IPS-NIHi7 (cell line): ENCODE measurements at regions not wholly inside any gene's neighbourhood (a gene's known extent, or its start where the extent isn't known, plus 50 kb on each side); places are given as distances from the start of the nearest gene placed in this dataset.
A peak's percentile ranks its signal among the peaks of the same experiment; 100 is the strongest.
"Not testable (repeated sequence)": the region's sequence is repeated elsewhere in the genome, so short reads cannot be mapped to it uniquely, and the experiment has no call there.

ENCODE experiments used
- DNase-seq: peaks from one replicate; pipeline ENCODE4 v3.0.0; 2012; ENCODE audit warnings: mixed read lengths; ENCODE audit errors: extremely low spot score

- no peak for DNase-seq
These were observed 538.1 kb upstream of the PTBP2 start for GRCh38 chr1:96183485-96183884.

GRCh38 chr1:96183928-96184327, 537.7 kb upstream of the PTBP2 start:
- DNase-seq = no peak

- DNase-seq = no peak
These were observed 536.4 kb upstream of the PTBP2 start for GRCh38 chr1:96185181-96185580.

GRCh38 chr1:96187020-96187419, 534.6 kb upstream of the PTBP2 start:
- no peak for DNase-seq

- no peak for DNase-seq
These were observed 530.4 kb upstream of the PTBP2 start for GRCh38 chr1:96191165-96191564.

- no peak for DNase-seq
These were observed 515.1 kb upstream of the PTBP2 start for GRCh38 chr1:96206451-96206850.

- no peak for DNase-seq
These were observed 513.6 kb upstream of the PTBP2 start for GRCh38 chr1:96207936-96208335.

- DNase-seq = no peak
These were observed 513.2 kb upstream of the PTBP2 start for GRCh38 chr1:96208428-96208827.

GRCh38 chr1:96210054-96210453, 511.5 kb upstream of the PTBP2 start:
- no peak for DNase-seq

- DNase-seq = no peak
These were observed 510.4 kb upstream of the PTBP2 start for GRCh38 chr1:96211202-96211601.

GRCh38 chr1:96214982-96215381, 506.6 kb upstream of the PTBP2 start:
- DNase-seq = no peak

GRCh38 chr1:96220651-96221050, 500.9 kb upstream of the PTBP2 start:
- no peak for DNase-seq

GRCh38 chr1:96222701-96223100, 498.9 kb upstream of the PTBP2 start:
- DNase-seq = no peak

- DNase-seq = not testable (repeated sequence)
These were observed 497.4 kb upstream of the PTBP2 start for GRCh38 chr1:96224229-96224628.

GRCh38 chr1:96233422-96233821, 488.2 kb upstream of the PTBP2 start:
- DNase-seq = no peak

GRCh38 chr1:96234299-96234698, 487.3 kb upstream of the PTBP2 start:
- peak; percentile 22 for DNase-seq

- DNase-seq = peak; percentile 28
These were observed 485.3 kb upstream of the PTBP2 start for GRCh38 chr1:96236156-96236739.

- no peak for DNase-seq
These were observed 483.2 kb upstream of the PTBP2 start for GRCh38 chr1:96238426-96238825.

GRCh38 chr1:96240438-96240837, 481.1 kb upstream of the PTBP2 start:
- no peak for DNase-seq

GRCh38 chr1:96253246-96254035, 468.1 kb upstream of the PTBP2 start:
- DNase-seq = no peak

GRCh38 chr1:96256130-96256790, 465.3 kb upstream of the PTBP2 start:
- no peak for DNase-seq

- DNase-seq = peak; percentile 37
These were observed 462.2 kb upstream of the PTBP2 start for GRCh38 chr1:96259399-96259798.

GRCh38 chr1:96281491-96281890, 440.1 kb upstream of the PTBP2 start:
- DNase-seq = no peak
